Loucy (cell line): ENCODE measurements at regions not wholly inside any gene's neighbourhood (a gene's known extent, or its start where the extent isn't known, plus 50 kb on each side); places are given as distances from the start of the nearest gene placed in this dataset.

ENCODE experiments used
- EZH2phosphoT487 ChIP-seq: fragments of 200-600 bp; IDR thresholded peaks from 2 replicates; pipeline ENCODE4 v1.6.1; 2018; ENCODE audit warnings: antibody characterized with exemption, mild to moderate bottlenecking, moderate library complexity, borderline replicate concordance
- TF ChIP-seq, protein P1 (sequence below): fragments of 200-600 bp; sonication (generic); conservative IDR thresholded peaks from 2 replicates; pipeline ENCODE4 v1.5.1; 2014; ENCODE audit warnings: mild to moderate bottlenecking, antibody characterized with exemption, low read length

- TF ChIP-seq, protein P1, sequence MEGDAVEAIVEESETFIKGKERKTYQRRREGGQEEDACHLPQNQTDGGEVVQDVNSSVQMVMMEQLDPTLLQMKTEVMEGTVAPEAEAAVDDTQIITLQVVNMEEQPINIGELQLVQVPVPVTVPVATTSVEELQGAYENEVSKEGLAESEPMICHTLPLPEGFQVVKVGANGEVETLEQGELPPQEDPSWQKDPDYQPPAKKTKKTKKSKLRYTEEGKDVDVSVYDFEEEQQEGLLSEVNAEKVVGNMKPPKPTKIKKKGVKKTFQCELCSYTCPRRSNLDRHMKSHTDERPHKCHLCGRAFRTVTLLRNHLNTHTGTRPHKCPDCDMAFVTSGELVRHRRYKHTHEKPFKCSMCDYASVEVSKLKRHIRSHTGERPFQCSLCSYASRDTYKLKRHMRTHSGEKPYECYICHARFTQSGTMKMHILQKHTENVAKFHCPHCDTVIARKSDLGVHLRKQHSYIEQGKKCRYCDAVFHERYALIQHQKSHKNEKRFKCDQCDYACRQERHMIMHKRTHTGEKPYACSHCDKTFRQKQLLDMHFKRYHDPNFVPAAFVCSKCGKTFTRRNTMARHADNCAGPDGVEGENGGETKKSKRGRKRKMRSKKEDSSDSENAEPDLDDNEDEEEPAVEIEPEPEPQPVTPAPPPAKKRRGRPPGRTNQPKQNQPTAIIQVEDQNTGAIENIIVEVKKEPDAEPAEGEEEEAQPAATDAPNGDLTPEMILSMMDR = no peak
- TF ChIP-seq EZH2phosphoT487 = no peak
Observed at GRCh38 chr12:90645181-90645580, 309.8 kb downstream of the CCER1 start.
